ENCODE measurements at regions not wholly inside any gene's neighbourhood (a gene's known extent, or its start where the extent isn't known, plus 50 kb on each side); places are given as distances from the start of the nearest gene placed in this dataset.

DNA sequence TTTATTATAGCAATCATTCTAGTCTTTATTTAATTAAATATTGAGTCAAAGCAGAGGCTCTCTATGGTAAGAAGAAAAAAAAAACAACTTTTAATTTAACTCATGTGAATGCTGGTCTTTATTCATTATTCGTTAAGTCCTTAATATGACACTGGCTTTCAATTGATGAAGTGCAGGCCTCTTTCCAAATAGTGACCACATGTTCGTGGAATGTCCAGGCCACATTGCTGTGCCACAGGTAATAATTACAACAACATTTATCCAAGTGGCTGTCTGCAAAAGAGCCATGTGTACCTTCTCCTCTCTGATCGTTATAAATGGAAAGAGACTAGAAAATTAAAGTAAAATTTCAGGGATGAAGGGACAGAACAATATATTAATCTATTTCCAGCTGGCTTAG is 220.1 kb upstream of the PABPC4L start:
- TF ChIP-seq POLR2A (IDR thresholded peaks at IDR 0.05) (no peak), POLR2AphosphoS5 (IDR thresholded peaks at IDR 0.05) (no peak), EP300 (IDR thresholded peaks at IDR 0.05) (no peak)
- TF ChIP-seq, protein P1, sequence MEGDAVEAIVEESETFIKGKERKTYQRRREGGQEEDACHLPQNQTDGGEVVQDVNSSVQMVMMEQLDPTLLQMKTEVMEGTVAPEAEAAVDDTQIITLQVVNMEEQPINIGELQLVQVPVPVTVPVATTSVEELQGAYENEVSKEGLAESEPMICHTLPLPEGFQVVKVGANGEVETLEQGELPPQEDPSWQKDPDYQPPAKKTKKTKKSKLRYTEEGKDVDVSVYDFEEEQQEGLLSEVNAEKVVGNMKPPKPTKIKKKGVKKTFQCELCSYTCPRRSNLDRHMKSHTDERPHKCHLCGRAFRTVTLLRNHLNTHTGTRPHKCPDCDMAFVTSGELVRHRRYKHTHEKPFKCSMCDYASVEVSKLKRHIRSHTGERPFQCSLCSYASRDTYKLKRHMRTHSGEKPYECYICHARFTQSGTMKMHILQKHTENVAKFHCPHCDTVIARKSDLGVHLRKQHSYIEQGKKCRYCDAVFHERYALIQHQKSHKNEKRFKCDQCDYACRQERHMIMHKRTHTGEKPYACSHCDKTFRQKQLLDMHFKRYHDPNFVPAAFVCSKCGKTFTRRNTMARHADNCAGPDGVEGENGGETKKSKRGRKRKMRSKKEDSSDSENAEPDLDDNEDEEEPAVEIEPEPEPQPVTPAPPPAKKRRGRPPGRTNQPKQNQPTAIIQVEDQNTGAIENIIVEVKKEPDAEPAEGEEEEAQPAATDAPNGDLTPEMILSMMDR (IDR thresholded peaks at IDR 0.05): no peak

Measured in suprapubic skin (tissue), 4 donors.